GM12865 (cell line): ENCODE measurements at regions not wholly inside any gene's neighbourhood (a gene's known extent, or its start where the extent isn't known, plus 50 kb on each side); places are given as distances from the start of the nearest gene placed in this dataset.
"Not testable (repeated sequence)": the region's sequence is repeated elsewhere in the genome, so short reads cannot be mapped to it uniquely, and the experiment has no call there.

Source experiments
- DNase-seq: peaks from one replicate; pipeline ENCODE4 v3.0.0; 2010; ENCODE audit warnings: low read depth
- H3K4me3 ChIP-seq: 2 replicates; pipeline ENCODE4 v1.5.1; 2011; ENCODE audit warnings: mild to moderate bottlenecking, low read depth, low read length, control low read depth
- CTCF ChIP-seq: IDR thresholded peaks from 2 replicates; pipeline ENCODE4 v1.5.1; 2011; ENCODE audit warnings: low read length, control low read depth, low read depth, inconsistent platforms; ENCODE audit not compliant: insufficient read depth; ENCODE audit errors: missing control alignments

GRCh38 chr10:77726301-77726700 lies 88.7 kb upstream of the KCNMA1 start:
- no peak overlapping the region for H3K4me3 ChIP-seq
- no peak for DNase-seq
- no peak for TF ChIP-seq CTCF

DNA sequence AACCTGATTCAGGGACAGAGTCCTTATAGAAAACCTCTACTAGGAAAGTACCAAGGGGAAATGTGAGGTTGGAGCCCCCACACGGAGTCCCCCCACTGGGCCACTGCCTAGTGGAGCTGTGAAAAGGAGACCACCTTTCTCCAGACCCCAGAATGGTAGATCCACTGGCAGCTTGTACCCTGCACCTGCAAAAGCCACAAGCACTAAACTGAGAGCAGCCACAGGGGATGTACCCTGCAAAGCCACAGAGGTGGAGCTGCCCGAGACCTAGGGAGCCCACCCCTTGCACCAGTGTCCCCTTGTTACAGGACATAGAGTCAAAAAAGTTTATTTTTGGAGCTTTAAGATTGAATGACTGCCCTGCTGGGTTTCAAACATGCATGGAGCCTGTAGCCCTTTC lies 87.2 kb upstream of the KCNMA1 start:
- DNase-seq = no peak
- H3K4me3 ChIP-seq = no peak overlapping the region
- no peak for TF ChIP-seq CTCF

DNA sequence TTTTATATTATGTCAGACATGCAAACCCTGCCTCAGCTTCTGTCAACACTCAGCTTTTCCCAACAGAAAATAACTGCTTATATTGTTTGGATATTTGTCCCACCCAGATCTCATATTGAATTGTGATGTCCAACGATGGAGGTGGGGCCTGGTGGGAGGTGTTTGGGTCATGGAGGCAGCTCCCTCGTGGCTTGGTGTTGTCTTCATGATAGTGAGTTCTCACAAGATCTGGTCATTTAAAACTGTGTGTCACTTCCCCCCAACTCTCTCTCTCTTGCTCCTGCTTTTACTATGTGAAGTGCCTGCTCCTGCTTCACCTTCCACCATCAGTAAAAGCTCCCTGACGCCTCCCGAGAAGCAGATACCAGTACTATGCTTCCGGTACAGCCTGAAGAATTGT lies 85.8 kb upstream of the KCNMA1 start:
- TF ChIP-seq CTCF = no peak
- DNase-seq = no peak
- no peak overlapping the region for H3K4me3 ChIP-seq

DNA sequence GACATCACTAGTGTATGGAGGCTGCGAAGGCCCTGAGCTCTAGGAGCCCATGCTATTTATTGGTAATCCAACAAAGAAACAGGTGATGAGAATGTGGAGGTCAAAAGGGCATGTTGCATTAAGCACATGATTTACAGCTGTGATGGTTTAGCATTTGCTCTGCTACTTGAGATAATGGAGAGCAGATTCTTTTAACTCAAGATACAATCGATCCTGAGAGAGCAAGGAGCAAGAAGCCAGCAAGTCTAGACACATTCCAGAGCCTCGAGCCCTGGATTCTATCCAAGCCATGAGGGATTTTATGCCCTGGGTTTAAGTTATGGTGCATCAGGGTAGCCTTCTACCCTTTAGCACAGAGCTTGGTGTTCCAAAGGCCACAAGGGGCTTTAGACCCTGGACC lies 85.3 kb upstream of the KCNMA1 start:
- not testable (repeated sequence) for DNase-seq, H3K4me3 ChIP-seq

GRCh38 chr10:77721815-77722214 lies 84.2 kb upstream of the KCNMA1 start:
- no peak for DNase-seq
- TF ChIP-seq CTCF = no peak
- H3K4me3 ChIP-seq = no peak overlapping the region

GRCh38 chr10:77718957-77719356 lies 81.3 kb upstream of the KCNMA1 start:
- no peak for TF ChIP-seq CTCF
- no peak for DNase-seq
- no peak overlapping the region for H3K4me3 ChIP-seq

- not testable (repeated sequence) for H3K4me3 ChIP-seq, DNase-seq
Observed at GRCh38 chr10:77718312-77718711, 80.7 kb upstream of the KCNMA1 start.

GRCh38 chr10:77717336-77717735 lies 79.7 kb upstream of the KCNMA1 start:
- DNase-seq = no peak
- no peak for TF ChIP-seq CTCF
- no peak overlapping the region for H3K4me3 ChIP-seq
